ACHN (cell line): ENCODE measurements at regions not wholly inside any gene's neighbourhood (a gene's known extent, or its start where the extent isn't known, plus 50 kb on each side); places are given as distances from the start of the nearest gene placed in this dataset.

ENCODE experiments used
- DNase-seq: peaks from one replicate; pipeline ENCODE4 v3.0.0-alpha.2; 2015
- in situ Hi-C: cut with HindIII; loops from 2 replicates; pipeline ENCODE4 v1.10.0; 2017; ENCODE audit warnings: low sequenced_read_pairs, low pct_ligation_motif_present, low pct_unique_long_range_greater_than_20kb

- in situ Hi-C loops: no loop called here
- no peak for DNase-seq
These were observed 68.1 kb upstream of the LPP start for GRCh38 chr3:188085584-188086560.

GRCh38 chr3:188088948-188089685 is 64.8 kb upstream of the LPP start:
- in situ Hi-C loops: no loop called here
- no peak for DNase-seq

GRCh38 chr3:188090620-188091309 is 63.2 kb upstream of the LPP start:
- DNase-seq: no peak

DNA sequence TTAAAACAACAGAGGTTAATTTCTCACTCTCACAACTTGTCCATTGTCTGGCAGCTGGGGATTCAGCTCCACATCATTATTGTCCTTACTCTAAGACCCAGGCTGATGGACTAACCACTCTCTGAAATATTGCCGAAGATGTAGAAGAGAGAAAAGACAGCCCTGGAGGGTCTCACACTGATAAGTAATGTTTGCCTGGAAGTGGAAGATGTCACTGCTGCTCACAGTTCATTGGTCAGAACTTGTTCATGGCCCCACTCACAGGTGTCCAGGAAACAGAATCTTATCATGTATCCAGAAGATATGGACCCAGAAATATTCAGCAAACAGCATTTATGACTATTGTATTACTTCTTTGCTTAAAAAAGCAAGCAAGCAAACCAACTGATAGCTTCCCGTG is 62.2 kb upstream of the LPP start:
- in situ Hi-C loops: no loop called here
- no peak for DNase-seq

More at GRCh38 chr3:188090620-188091309, 63.2 kb upstream of the LPP start:
- in situ Hi-C loops: no loop called here

GRCh38 chr3:188092648-188093047 is 61.3 kb upstream of the LPP start:
- no peak for DNase-seq
- in situ Hi-C loops: no loop called here

- no peak for DNase-seq
- in situ Hi-C loops: no loop called here
These were observed 58.5 kb upstream of the LPP start for GRCh38 chr3:188095431-188095830.

- DNase-seq: no peak
- in situ Hi-C loops: no loop called here
These were observed 56.2 kb upstream of the LPP start for GRCh38 chr3:188097791-188098190.

GRCh38 chr3:188099907-188100306 is 54.0 kb upstream of the LPP start:
- in situ Hi-C loops: no loop called here

GRCh38 chr3:188102861-188103547 is 51.0 kb upstream of the LPP start:
- in situ Hi-C loops: no loop called here
- no peak for DNase-seq

More at GRCh38 chr3:188099907-188100306, 54.0 kb upstream of the LPP start:
- DNase-seq: no peak

DNA sequence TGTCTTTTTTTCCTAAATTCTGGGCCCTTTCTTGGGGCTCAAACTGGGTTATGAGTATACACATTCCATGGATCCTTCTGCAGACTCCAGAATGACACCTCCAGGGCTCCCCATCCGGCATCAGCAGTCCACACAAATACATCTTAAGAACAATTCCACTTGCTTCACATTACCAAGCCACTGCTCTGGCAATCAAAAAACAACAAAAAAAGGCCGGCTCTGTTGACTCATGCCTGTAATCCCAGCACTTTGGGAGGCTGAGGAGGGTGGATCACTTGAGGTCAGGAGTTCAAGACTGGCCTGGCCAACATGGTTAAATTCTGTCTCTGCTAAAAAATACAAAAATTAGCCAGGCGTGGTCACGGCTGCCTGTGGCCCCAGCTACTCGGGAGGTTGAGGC is 49.9 kb upstream of the LPP start:
- in situ Hi-C loops: no loop called here
- no peak for DNase-seq
